Activated B cell treated with CpG ODN at 0.5 μM for 24 hours (primary cell): ENCODE measurements at regions not wholly inside any gene's neighbourhood (a gene's known extent, or its start where the extent isn't known, plus 50 kb on each side); places are given as distances from the start of the nearest gene placed in this dataset.

Experiments used
- ATAC-seq: fragments of 200-7000 bp; cut with Tn5 transposase; one replicate; pipeline ENCODE4 v1.10.0; 2021; ENCODE audit warnings: low read depth, mild to moderate bottlenecking, moderate library complexity
- CTCF ChIA-PET: fragments of 350-600 bp; sonication (Branson Sonifier 250); formaldehyde crosslinking; loops from one replicate; lab custom pipeline; 2021; ENCODE audit warnings: antibody characterized with exemption; lab: Charles Lee
- POLR2A ChIA-PET: fragments of 350-600 bp; sonication (Branson Sonifier 250); formaldehyde crosslinking; loops from one replicate; lab custom pipeline; 2021; ENCODE audit warnings: antibody characterized with exemption; lab: Charles Lee
- DNase-seq: peaks from one replicate; pipeline ENCODE4 v3.0.0; 2022
- H3K27ac Mint-ChIP-seq: one replicate; pipeline ENCODE4 v1.8.0; 2020; ENCODE audit warnings: mixed read lengths
- H3K27me3 Mint-ChIP-seq: one replicate; pipeline ENCODE4 v1.8.0; 2021; ENCODE audit warnings: mixed read lengths
- H3K36me3 Mint-ChIP-seq: one replicate; pipeline ENCODE4 v1.8.0; 2021; ENCODE audit warnings: low read depth, mixed read lengths
- H3K4me1 Mint-ChIP-seq: one replicate; pipeline ENCODE4 v1.8.0; 2021; ENCODE audit warnings: mixed read lengths
- H3K4me3 Mint-ChIP-seq: one replicate; pipeline ENCODE4 v1.8.0; 2020; ENCODE audit warnings: mild to moderate bottlenecking, mixed read lengths
- H3K9me3 Mint-ChIP-seq: one replicate; pipeline ENCODE4 v1.8.0; 2020; ENCODE audit warnings: mixed read lengths
- intact Hi-C: fragments of 100-400 bp; cut with micrococcal nuclease; formaldehyde crosslinking; loops from one replicate; pipeline ENCODE4 v1.15.1; 2024
- TF ChIP-seq, protein P1 (sequence below): fragments of 200-600 bp; IDR thresholded peaks from one replicate; pipeline ENCODE4 v1.8.0; 2022; ENCODE audit warnings: antibody characterized with exemption, mild to moderate bottlenecking

DNA sequence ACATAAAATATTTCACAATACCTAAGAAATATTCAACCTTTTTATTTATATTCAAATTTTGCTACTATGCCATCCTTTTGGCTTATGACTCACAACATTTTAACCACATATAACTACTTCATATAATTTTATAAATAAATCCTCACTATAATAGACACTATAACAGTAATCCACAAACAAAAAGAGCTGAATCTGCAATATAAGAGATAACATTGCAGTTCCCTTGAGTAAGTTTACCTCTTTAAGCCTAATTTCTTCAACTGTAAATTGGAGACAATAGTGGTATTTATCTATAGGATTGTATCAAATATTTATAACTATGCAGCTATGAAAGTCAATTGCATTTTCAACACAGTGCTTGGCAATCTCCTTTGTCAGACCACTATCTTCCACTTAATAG lies 1084.5 kb downstream of the NR2F1-AS1 start:
- intact Hi-C loops, result no loop called here
- CTCF ChIA-PET, result no interaction called here

DNA sequence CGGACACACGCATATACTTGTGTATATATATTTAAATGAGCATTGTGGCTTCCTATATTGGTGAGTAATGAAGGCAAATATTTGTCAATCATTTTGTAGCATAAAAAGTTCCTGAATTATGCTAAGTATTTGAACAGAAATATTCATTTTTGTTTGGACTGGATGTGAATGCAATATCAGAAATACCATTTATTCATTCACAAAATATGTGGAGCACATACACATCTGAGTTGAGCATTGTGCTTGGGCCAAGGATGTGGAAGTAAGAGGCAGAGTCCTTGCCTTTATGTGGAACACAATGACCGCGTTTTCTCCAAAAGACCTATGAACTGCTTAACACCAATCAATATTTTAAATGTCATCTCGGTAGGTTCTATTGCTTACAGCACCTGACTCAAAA lies 1086.5 kb downstream of the NR2F1-AS1 start:
- POLR2A ChIA-PET, result no interaction called here
- intact Hi-C loops, result no loop called here
- DNase-seq (no peak), ATAC-seq (no peak)
- peaks cover 2% of the 10 kb centered on the region for H3K9me3 Mint-ChIP-seq
- H3K27ac Mint-ChIP-seq, result no peak overlapping the region
- CTCF ChIA-PET, result no interaction called here
- no peaks in the 10 kb centered on the region for H3K27me3 Mint-ChIP-seq
- H3K4me3 Mint-ChIP-seq, result no peak overlapping the region
- no peaks in the 10 kb centered on the region for H3K36me3 Mint-ChIP-seq
- H3K4me1 Mint-ChIP-seq, result no peaks in the 10 kb centered on the region
- TF ChIP-seq, protein P1, sequence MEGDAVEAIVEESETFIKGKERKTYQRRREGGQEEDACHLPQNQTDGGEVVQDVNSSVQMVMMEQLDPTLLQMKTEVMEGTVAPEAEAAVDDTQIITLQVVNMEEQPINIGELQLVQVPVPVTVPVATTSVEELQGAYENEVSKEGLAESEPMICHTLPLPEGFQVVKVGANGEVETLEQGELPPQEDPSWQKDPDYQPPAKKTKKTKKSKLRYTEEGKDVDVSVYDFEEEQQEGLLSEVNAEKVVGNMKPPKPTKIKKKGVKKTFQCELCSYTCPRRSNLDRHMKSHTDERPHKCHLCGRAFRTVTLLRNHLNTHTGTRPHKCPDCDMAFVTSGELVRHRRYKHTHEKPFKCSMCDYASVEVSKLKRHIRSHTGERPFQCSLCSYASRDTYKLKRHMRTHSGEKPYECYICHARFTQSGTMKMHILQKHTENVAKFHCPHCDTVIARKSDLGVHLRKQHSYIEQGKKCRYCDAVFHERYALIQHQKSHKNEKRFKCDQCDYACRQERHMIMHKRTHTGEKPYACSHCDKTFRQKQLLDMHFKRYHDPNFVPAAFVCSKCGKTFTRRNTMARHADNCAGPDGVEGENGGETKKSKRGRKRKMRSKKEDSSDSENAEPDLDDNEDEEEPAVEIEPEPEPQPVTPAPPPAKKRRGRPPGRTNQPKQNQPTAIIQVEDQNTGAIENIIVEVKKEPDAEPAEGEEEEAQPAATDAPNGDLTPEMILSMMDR, result no peak

More for the DNA sequence above, 1084.5 kb downstream of the NR2F1-AS1 start:
- no peak overlapping the region for H3K4me3 Mint-ChIP-seq
- TF ChIP-seq, protein P1, result no peak
- H3K36me3 Mint-ChIP-seq, result no peaks in the 10 kb centered on the region
- ATAC-seq (no peak), DNase-seq (no peak)
- POLR2A ChIA-PET, result no interaction called here
- H3K9me3 Mint-ChIP-seq, result peaks cover 2% of the 10 kb centered on the region
- H3K27ac Mint-ChIP-seq, result no peak overlapping the region
- no peaks in the 10 kb centered on the region for H3K4me1 Mint-ChIP-seq
- H3K27me3 Mint-ChIP-seq, result no peaks in the 10 kb centered on the region

- Mint-ChIP-seq H3K36me3 (no peaks in the 10 kb centered on the region), H3K9me3 (peaks cover 2% of the 10 kb centered on the region), H3K4me1 (no peaks in the 10 kb centered on the region), H3K27me3 (no peaks in the 10 kb centered on the region), H3K27ac (no peak overlapping the region), H3K4me3 (no peak overlapping the region)
- TF ChIP-seq, protein P1, result no peak
- POLR2A ChIA-PET, result no interaction called here
- no peak for ATAC-seq
- CTCF ChIA-PET, result no interaction called here
- no peak for DNase-seq
- intact Hi-C loops, result no loop called here
Measured at GRCh38 chr5:92492908-92493307, 1088.1 kb downstream of the NR2F1-AS1 start.

- TF ChIP-seq, protein P1, result no peak
- Mint-ChIP-seq H3K36me3 (no peaks in the 10 kb centered on the region), H3K27ac (no peak overlapping the region), H3K27me3 (no peaks in the 10 kb centered on the region), H3K4me1 (no peaks in the 10 kb centered on the region), H3K4me3 (no peak overlapping the region), H3K9me3 (peaks cover 4% of the 10 kb centered on the region)
- ChIA-PET POLR2A (no interaction called here), CTCF (no interaction called here)
- intact Hi-C loops, result no loop called here
- ATAC-seq (no peak), DNase-seq (no peak)
Measured at GRCh38 chr5:92484484-92484883, 1096.5 kb downstream of the NR2F1-AS1 start.

- Mint-ChIP-seq H3K27me3 (no peaks in the 10 kb centered on the region), H3K9me3 (peaks cover 5% of the 10 kb centered on the region), H3K4me3 (no peak overlapping the region), H3K27ac (no peak overlapping the region), H3K4me1 (no peaks in the 10 kb centered on the region), H3K36me3 (no peaks in the 10 kb centered on the region)
- ChIA-PET CTCF (no interaction called here), POLR2A (no interaction called here)
- TF ChIP-seq, protein P1, result no peak
- DNase-seq (no peak), ATAC-seq (no peak)
- intact Hi-C loops, result no loop called here
Measured at GRCh38 chr5:92472981-92473566, 1090.0 kb upstream of the ARRDC3 start.
